HG02798 (cell line): ENCODE measurements at regions not wholly inside any gene's neighbourhood (a gene's known extent, or its start where the extent isn't known, plus 50 kb on each side); places are given as distances from the start of the nearest gene placed in this dataset.
"Not testable (repeated sequence)": the region's sequence is repeated elsewhere in the genome, so short reads cannot be mapped to it uniquely, and the experiment has no call there.

Experiments
- ATAC-seq: cut with Tn5 transposase; IDR thresholded peaks from one replicate; pipeline ENCODE4 v1.9.1; 2021; ENCODE audit warnings: mild to moderate bottlenecking; ENCODE audit not compliant: unreplicated experiment, poor library complexity

DNA sequence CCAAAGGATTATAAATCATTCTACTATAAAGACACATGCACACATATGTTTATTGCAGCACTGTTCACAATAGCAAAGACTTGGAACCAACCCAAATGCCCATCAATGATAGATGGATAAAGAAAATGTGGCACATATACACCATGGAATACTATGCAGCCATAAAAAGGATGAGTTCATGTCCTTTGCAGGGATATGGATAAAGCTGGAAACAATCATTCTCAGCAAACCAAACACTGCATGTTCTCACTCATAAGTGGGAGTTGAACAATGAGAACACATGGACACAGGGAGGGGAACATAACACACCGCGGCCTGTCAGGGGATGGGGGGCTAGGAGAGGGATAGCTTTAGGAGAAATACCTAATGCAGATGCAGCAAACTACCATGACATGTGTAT, 135.1 kb upstream of the PDE4B start:
- ATAC-seq: not testable (repeated sequence)

DNA sequence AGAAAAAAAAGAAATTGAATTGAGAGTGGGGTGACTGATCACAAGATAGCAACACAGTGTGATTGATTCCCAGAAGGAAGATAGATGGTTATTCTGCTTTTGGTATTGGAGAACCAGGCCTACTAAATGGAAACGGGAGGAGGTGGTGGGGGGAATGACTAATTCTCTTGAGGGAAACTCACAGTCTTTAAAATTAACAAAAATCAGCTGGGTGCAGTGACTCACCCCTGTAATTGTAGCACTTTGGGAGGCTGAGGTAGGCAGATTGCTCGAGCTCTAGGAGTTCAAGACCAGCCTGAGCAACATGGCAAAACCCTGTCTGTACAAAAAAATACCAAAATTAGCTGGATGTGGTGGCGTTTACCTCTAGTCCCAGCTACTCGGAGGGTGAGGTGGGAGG, 134.6 kb upstream of the PDE4B start:
- no peak for ATAC-seq

DNA sequence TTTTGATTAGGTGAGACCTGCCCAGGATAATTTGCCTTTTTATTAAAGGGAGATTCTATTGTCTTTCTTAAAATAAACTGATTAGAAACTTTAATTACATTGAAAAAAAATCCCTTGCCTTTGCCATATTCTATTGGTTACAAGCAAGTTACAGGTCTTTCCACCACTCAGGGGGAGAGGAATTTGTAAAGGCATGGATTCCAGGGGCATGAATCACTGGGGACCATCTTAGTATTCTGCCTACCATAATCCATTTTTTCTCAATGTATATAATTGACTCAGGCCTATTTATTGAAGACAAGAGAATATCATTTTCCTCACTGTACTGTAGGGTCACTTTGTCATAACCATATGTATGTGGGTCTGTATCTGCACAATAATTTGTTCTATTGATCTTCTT, 124.3 kb upstream of the PDE4B start:
- no peak for ATAC-seq

DNA sequence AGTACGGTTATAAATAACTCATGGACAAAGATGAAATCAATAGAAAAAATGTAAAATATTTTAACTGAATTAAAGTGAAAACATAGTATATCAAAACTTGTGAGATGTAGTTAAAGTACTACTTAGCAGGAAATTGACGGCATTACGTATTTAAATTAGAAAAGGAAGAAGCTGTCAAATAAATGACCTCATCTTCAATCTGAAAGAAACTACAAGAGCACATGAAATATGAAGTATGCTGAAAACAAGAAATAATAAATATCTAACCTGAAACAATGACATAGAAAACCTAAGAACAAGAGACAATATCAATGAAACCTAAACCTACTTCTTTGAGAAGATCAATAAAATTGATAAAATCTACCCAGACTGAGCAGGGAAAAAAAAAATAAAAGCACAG, 122.2 kb upstream of the PDE4B start:
- no peak for ATAC-seq

DNA sequence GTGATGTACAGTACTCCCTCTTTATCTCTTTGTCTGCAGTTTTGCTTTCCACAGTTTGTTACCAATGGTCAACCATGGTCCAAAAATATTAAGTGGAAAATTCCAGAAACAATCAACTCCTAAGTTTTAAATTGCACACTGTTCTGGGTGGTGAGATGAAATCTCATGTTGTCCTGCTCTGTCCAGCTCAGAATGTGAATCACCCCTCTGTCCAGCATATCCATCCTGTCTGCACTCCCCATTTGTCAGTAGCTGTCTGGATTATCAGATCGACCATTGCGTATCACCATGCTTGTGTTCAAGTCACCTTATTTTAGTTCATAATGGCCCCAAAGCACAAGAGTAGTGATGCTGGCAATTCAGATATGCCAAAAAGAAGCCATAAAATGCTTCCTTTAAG, 118.2 kb upstream of the PDE4B start:
- no peak for ATAC-seq

DNA sequence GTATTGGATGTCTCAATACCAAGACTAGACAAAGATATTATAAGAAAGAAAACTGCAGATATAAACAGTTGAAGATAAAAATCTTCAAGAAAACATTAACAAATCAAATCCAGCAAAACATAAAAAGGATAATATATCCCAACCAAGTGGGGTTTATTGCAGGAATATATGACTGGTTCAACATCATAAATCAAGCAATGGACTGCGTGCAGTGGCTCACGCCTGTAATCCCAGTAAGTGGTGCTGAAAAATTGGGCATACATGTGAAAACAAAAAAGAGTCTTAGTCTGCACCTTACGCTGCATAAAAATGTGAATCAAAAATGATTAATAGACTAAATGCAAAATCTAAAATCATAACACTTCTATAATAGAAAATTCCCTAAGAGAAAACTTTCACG, 112.9 kb upstream of the PDE4B start:
- no peak for ATAC-seq

DNA sequence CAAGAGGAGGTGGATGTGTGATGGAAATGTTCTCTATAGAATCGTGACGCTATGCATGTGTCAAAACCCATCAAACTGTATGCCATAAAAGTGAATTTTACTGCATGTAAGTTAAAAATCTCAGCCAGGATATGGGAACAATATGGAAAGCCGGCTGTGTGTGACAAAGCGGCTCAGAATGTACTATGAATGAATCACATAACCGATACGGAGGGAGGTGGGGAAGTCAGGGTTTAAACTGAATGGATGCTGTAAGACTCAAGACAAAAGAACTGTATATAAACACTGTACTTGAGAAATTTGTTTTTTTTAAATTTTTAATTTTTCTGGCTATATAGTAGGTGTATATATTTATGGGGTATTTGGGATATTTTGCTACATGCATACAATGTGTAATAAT, 111.6 kb upstream of the PDE4B start:
- no peak for ATAC-seq

DNA sequence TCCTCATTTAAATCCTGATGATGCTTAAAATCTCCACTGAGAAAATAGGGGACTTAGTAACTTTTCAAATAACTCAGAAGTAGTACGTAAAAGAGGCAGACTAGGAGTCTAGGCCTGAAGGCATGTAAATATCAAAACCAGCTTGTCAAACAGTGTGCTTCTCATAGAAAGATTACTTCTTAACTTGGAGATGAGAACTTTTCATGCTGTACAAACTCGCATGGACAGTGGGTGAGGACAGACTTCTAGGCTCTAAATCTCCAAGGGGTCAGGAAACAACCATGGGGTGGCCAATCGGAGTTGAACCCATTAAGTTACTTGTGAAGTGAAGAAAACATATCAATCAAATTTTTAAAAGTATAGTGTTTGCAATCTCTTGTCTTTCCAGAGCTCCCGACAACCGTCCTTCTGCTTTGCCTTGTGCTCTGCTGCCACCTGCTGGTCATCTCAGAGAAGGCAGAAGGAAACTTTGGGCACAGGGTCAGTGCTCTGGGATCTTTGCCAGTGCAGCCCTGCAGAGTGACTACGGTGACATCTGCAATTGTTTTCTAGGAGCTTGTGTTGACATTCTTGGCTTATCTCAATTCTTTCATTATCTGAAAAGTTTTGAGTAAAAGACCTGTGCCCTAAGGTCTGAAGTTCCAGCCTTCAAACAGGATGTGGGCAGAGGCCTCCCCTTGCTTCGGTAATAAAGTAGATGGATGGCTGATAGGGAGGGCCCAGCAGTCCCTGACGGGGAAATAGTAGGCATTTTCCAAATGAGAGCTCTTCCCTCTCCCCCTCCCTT, 105.1 kb upstream of the PDE4B start:
- ATAC-seq: peak; percentile 98

DNA sequence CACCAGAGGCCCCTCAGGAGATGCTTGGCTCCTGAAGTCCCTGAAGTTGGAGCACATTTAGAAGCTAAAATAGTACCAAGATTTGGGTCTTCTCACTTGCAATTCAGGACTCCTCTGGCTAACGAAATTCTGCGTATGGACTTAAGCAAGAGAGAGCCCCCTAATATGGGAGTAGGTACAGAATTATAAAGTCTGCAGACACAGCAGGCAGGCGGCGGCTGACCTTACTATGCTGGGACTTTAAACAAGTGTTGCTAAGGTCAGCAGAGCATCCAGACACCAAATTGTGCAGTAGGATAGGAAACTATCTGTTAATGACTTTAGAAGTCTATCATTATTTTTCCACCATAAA, 104.5 kb upstream of the PDE4B start:
- ATAC-seq: no peak

DNA sequence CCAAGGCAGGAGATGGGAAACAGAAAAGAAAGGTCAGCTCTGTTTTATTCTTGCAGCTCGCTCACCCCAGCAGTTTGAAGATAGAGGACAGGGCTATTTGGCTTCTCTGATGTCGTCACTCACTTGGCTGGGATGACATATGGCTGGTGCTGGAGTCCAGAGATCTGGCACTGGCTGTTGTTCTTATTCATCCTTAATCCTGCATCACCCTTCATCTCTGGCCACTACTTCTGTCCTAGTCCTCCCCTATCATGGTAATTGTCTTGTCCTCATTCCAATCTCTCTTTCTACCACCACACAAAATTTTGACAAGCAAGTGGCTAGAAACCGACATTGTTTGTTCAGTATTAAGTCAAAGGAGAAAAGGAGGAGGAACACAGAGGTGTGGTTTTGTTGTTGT, 103.8 kb upstream of the PDE4B start:
- ATAC-seq: no peak

DNA sequence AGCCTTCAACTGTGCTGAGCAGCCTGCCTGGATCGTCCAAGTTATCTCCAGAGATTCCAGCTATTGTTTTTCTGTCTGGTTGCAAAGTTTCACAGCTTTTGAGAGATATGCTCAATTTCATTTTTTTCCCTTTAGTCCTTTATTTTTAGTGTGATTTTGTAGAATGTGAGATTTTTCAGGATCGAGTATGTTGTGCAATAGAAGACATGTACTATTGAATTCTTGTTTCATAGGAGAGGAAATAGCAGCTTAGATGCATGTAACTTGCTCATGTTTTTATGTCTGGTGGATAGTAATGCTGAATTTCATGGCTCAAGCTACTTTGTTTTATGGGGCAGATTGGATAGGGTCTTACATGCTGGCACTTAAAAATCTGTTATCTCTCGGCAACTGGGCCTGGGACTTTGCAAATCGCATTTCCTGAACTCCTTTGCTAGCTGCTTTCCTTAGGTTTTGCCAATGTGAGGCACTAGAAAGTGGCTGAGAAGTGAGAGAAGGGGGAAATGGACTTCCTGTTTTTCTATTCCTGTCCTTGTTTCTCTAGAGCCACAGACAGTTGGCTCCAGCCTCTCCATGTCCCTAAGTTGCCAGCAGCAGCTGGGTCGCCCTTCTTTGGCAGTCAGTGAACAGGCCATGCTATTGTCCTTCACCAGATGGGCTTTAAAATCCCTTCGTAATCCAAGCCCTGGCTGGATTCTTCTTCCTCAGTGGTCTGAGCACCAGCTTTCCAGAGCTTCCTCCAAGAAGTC, 101.4 kb upstream of the PDE4B start:
- ATAC-seq: no peak

DNA sequence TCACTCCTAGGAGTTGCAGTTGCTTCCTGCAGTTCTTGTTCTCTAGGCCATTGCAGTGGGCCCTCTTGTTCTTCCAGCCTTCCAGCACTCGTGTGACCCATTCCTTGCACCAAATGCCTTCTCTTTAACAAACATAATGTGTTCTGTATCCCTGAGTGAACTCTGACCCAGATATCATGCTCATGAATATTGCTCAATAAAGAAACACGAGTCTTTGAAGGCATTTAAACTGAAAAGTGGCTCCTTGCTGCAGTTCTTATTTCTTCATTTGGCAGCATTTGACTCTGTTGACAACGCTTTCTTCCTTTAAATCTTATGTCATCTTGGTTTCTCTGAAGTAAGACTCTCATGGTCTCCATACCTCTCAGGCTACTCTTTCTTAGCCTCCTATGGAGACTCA, 100.7 kb upstream of the PDE4B start:
- no peak for ATAC-seq

DNA sequence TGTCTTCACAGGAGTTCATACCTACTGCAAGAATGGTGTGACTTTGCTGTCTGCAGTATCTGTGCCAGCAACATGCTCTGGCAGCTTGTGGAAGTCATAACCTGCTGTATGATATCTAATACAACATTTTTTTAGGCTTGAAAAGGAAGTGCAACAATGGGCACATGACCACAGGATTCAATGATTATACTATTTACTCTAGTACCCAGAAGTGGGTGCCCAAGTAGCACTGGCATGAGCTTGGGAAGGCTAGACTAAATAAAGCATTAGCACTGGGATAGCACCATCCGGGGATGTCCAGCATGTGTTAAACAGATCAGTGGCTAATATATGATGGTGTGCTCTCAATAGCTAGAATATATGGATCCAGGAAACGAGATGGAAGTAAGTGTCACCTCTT, 98.6 kb upstream of the PDE4B start:
- no peak for ATAC-seq

DNA sequence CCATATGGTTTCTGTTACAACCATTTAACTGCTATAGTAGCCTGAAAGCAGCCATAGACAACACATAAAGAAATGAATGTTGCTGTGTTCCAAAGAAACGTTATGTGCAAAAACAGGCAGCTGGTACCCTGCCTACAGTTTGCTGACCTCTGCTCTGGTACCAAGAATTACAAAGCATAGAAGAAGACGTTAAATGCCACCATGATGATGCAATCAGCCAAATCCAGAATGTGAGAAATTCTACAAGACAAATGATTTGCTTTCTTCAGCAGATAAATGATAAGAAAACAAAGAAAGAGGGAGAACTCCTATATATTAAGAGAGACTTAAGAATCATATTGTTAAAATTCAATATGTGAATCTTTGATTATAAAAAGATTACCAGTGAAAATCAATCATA, 97.8 kb upstream of the PDE4B start:
- no peak for ATAC-seq

DNA sequence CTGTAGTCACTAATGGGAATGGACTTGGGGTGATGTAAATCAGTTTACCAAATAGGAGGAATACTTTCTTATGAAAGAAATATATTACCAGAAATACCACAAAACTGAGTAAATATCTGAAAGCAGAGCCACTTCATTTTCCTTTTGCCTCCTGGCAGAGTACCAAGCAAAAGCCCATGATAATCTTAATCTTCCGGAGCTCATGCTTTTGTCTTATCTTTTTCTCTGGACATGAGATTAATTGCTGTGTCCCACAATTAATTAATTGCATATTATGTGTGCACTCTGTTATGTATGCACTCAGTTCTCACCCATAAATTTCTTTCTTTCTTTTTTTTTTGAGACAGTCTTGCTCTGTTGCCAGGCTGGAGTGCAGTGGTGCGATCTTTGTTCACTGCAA, 94.1 kb upstream of the PDE4B start:
- no peak for ATAC-seq

DNA sequence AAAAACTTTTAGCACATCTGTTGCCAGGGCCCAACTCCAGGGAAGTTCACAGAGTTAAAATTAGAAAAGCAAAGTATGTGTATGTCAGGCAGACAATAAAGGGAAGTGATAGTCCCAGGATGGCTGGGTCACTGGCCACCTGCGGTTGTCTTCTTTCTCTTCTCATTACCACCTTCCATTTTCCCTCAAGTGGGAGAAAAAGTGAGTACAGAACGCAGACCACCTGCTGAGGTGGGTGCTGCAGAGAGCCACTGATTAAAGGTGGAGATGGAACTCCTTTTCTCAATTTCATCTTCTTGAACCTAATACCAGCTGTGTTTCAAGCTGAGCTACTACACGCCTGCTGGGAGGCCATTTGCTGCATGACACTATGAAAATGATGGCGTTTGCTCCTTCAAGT, 88.8 kb upstream of the PDE4B start:
- peak; percentile 49 for ATAC-seq

DNA sequence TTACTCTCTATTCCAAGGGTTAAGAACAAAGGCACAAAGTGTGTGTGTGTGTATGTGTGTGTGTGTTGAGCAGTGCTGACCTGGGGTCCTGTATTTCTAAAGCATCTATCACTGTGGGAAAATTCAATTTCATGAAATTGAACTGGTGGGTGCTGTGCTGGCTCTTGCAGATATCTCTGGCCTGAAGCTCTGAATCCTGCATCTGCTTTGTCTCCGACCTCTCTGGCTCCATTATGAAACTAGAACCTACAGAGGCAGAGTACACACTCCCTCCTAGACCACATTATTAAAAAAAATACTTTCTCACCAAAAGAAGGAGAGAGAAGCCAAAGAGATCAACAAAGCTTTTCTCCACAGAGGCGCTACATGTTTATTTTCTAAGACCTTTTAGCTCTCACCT, 88.4 kb upstream of the PDE4B start:
- peak; percentile 48 for ATAC-seq

DNA sequence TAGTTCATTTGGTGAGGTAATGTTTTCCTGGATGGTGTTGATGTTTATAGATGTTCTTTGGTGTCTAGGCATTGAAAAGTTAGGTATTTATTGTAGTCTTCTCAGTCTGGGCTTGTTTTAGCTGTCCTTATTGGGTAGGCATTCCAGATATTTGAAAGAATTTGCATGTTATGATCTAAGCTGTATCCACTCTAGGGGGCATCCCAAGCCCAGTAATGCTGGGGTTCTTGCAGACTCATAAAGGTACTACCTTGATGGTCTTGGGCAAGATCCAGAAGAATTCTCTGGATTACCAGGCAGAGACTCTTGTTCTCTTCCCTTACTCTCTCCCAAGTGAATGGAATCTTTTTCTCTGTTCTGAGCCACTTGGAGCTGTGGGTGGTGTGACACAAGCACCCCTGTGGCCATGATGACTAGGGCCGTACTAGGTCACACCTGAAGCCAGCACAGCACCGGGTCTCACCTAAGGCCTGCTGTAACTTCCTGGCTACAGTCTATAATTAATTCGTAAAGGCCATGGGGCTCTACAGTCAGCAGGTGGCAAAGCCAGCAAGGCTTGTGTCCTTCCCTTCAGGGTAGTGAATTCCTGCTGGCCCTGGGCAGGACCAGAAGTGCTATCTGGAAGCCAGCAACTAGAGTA, 74.8 kb upstream of the PDE4B start:
- no peak for ATAC-seq

DNA sequence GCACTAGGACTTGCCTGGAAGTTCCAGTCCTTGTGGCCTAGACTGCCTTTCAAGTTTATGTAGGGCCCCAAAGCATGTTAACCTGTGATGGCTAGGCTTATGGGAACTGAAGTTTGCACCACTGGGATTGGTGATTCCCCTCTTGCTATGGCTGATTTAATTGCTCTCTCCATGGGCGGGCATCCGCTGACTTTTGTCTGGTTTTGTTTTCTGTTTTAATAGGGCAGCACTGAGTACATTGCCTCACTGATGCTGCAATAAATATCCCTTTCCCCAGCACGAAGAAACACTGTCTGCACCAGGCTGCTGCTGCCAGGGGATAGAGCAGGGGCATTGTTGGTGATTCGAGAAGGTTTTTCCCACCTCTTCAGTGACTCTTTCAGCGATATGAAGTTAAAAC, 73.3 kb upstream of the PDE4B start:
- ATAC-seq: no peak

DNA sequence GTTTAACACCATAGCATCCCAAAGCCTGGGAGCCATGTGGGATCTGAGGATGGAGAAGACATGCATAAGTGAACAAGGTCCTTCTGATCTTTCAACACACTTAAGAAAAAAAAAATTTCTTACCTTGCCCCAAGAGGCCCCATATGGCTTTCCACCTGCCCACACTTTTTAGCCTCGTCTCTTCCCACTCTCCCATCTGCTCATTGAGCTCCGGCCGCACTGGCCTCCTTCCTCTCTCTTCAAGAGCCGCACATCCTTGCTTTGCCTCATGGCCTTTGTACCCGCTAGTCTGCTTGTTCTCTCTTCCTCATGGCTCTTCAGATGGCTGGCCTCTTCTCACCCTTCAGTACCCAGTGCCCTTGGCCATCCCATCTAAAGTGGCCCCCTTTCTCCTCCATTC, 70.2 kb upstream of the PDE4B start:
- ATAC-seq: no peak

DNA sequence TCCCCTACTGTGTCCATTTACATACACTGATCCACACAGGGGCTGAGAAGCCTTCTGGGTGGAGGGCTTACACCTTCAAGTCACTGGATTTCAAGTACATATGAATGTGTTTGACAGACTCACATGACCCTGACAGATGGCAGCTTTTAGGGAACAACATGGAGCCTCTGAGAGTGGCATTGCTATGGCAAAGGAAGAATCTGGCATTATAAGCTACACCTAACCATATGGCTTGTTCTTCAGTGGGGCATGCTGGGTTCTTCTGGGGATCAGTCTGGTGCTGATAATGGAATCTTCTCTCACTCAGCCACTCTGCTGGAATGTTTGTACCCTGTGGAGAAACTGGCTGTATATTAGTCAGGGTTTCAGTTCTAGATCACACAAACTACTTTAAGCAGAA, 68.5 kb upstream of the PDE4B start:
- ATAC-seq: no peak

DNA sequence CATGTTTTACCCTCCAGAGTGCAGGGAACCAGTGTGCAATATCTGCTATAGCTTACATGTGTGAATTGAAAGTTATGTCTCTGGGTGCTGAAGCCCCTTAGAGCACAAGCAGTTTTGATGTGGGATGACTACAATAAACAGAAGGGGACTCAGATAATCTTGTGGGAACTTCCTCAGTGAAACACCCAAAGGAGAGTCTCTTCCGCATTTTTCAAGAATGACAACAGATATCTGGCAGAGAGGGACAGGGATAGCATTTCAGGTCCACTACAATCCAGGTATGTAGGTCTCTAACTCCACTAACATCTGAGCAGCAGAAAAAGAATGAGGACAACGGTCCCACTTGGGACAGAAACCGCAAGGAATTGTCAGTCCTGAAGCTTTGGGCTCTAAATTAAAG, 67.6 kb upstream of the PDE4B start:
- ATAC-seq: no peak
